K562 (cell line): ENCODE measurements at regions not wholly inside any gene's neighbourhood (a gene's known extent, or its start where the extent isn't known, plus 50 kb on each side); places are given as distances from the start of the nearest gene placed in this dataset.

ENCODE experiments used
- BRD9 ChIP-seq: fragments of 450-650 bp; IDR thresholded peaks from 2 replicates; pipeline ENCODE4 v1.6.1; 2018; ENCODE audit warnings: low read depth; ENCODE audit not compliant: partially characterized antibody
- E4F1 ChIP-seq: fragments of 250-450 bp; sonication (Bioruptor Pico); IDR thresholded peaks from 2 replicates; pipeline ENCODE4 v1.5.0; 2021; ENCODE audit warnings: mild to moderate bottlenecking, borderline replicate concordance
- EP400 ChIP-seq: fragments of 450-650 bp; IDR thresholded peaks from 2 replicates; pipeline ENCODE4 v1.6.1; 2017; ENCODE audit warnings: antibody characterized with exemption, mild to moderate bottlenecking, moderate library complexity
- HINFP ChIP-seq: fragments of 450-650 bp; conservative IDR thresholded peaks from 2 replicates; pipeline ENCODE4 v1.6.1; 2016; ENCODE audit warnings: missing genetic modification characterization, low read depth, mild to moderate bottlenecking, control low read depth, missing compliant biosample characterization
- HLTF ChIP-seq: fragments of 450-650 bp; IDR thresholded peaks from 2 replicates; pipeline ENCODE4 v1.6.1; 2016
- HNRNPH1 ChIP-seq: fragments of 200-400 bp; formaldehyde crosslinking; optimal IDR thresholded peaks from 2 replicates; pipeline ENCODE3; 2017; ENCODE audit warnings: low read depth, mild to moderate bottlenecking, low read length, moderate library complexity
- MCM3 ChIP-seq: fragments of 450-650 bp; IDR thresholded peaks from 2 replicates; pipeline ENCODE4 v1.6.1; 2016
- MYC ChIP-seq, 2 experiments: fragments of 250-450 bp in 1 of 2; sonication (Bioruptor Pico) in 1 of 2; IDR thresholded peaks; 2 replicates each; pipeline versions ENCODE4 v1.5.1 to v1.6.1; 2012 to 2021; ENCODE audit warnings: low read depth in 2 of 2, borderline replicate concordance in 1 of 2, improper control_type of control experiment in 1 of 2, low read length in 1 of 2, mild to moderate bottlenecking in 1 of 2, moderate library complexity in 1 of 2
- MYNN ChIP-seq, 2 experiments: sonication (generic); formaldehyde crosslinking in 1 of 2; IDR thresholded peaks; 2 replicates each; pipeline versions ENCODE4 v1.5.0 to v1.6.1; 2016 to 2020; ENCODE audit warnings: antibody characterized with exemption in 1 of 2, missing genetic modification reagents in 1 of 2
- PCBP2 ChIP-seq: fragments of 200-400 bp; formaldehyde crosslinking; IDR thresholded peaks from 2 replicates; pipeline ENCODE4 v1.6.1; 2018; ENCODE audit warnings: low read length, low read depth, mild to moderate bottlenecking, moderate library complexity; ENCODE audit not compliant: poor library complexity, severe bottlenecking
- RBM39 ChIP-seq: fragments of 200-400 bp; formaldehyde crosslinking; optimal IDR thresholded peaks from 2 replicates; pipeline ENCODE3; 2018; ENCODE audit warnings: low read depth, low read length
- SMAD4 ChIP-seq: fragments of 250-450 bp; sonication (Bioruptor Pico); conservative IDR thresholded peaks from 2 replicates; pipeline ENCODE4 v1.8.0; 2021; ENCODE audit warnings: inconsistent platforms, mild to moderate bottlenecking, moderate library complexity
- SREBF1 ChIP-seq: fragments of 150-350 bp; IDR thresholded peaks from 2 replicates; pipeline ENCODE4 v1.6.1; 2014; ENCODE audit warnings: antibody characterized with exemption, low read depth, low read length, borderline replicate concordance
- TAL1 ChIP-seq: fragments of 450-650 bp; IDR thresholded peaks from 2 replicates; pipeline ENCODE4 v1.6.1; 2016; ENCODE audit warnings: mild to moderate bottlenecking
- TCF7 ChIP-seq: sonication (generic); IDR thresholded peaks from 2 replicates; pipeline ENCODE4 v1.6.1; 2016; ENCODE audit warnings: antibody characterized with exemption, borderline replicate concordance
- ZEB2 ChIP-seq: fragments of 450-650 bp; IDR thresholded peaks from 2 replicates; pipeline ENCODE4 v1.6.1; 2016
- ZFP30 ChIP-seq: fragments of 250-450 bp; sonication (Bioruptor Pico); IDR thresholded peaks from 2 replicates; pipeline ENCODE4 v1.8.0; 2022; ENCODE audit warnings: moderate library complexity, mild to moderate bottlenecking, inconsistent platforms, borderline replicate concordance
- ZNF175 ChIP-seq: fragments of 200-800 bp; sonication (Bioruptor generic); IDR thresholded peaks from 2 replicates; pipeline ENCODE4 v1.6.1; 2016; ENCODE audit warnings: low read depth, mild to moderate bottlenecking, missing genetic modification characterization, missing compliant biosample characterization
- ZNF277 ChIP-seq: fragments of 250-450 bp; sonication (Bioruptor Pico); IDR thresholded peaks from 2 replicates; pipeline ENCODE4 v1.8.0; 2022; ENCODE audit warnings: inconsistent platforms, mild to moderate bottlenecking, moderate library complexity, borderline replicate concordance
- ZNF589 ChIP-seq: fragments of 200-800 bp; sonication (Bioruptor generic); IDR thresholded peaks from 2 replicates; pipeline ENCODE4 v1.6.1; 2016; ENCODE audit warnings: low read depth, missing genetic modification characterization, missing compliant biosample characterization
- ZSCAN29 ChIP-seq: fragments of 450-650 bp; IDR thresholded peaks from 2 replicates; pipeline ENCODE4 v1.6.1; 2017
- TF ChIP-seq, protein P1 (sequence below), 2 experiments: IDR thresholded peaks; 2 replicates each; pipeline ENCODE4 v1.6.1; 2011; ENCODE audit warnings: borderline replicate concordance in 1 of 2, control low read depth in 1 of 2, low read depth in 1 of 2, low read length in 1 of 2, mild to moderate bottlenecking in 1 of 2, mixed read lengths in 1 of 2, moderate library complexity in 1 of 2; ENCODE audit not compliant: insufficient read depth in 1 of 2, insufficient read length in 1 of 2, poor library complexity in 1 of 2, severe bottlenecking in 1 of 2; ENCODE audit errors: extremely low read depth in 1 of 2

DNA sequence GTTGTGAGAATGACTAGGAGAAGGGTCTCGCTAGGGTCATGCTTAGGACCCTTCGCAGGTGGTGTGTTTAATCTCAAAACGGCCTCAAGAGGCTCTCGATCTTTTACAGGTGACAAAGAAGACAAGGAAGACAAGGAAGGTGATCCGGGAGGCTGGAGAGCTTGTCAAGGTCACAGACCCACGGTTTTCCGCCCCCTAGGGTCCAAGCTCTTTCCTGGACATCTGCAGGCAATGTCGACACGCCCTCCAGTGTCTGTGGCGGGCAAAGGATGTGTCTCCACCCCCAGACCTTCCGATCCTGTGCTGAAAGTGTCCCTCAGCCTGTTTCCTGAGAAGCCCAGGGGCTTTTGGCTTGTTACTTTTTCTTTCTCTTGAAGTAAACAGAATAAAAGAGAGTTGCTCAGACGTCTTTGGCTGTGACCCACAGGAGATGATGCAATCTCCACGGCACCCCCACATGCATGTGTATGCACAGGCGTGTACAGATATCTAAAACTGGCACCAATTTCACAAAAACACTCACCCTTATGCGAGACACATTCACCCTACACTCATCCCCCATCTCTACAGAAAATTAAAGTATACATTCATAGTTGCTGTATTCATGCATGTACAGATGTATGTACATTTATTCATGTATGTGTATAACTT, 108.8 kb downstream of the KLF13 start (continued):
- TF ChIP-seq, protein P1, sequence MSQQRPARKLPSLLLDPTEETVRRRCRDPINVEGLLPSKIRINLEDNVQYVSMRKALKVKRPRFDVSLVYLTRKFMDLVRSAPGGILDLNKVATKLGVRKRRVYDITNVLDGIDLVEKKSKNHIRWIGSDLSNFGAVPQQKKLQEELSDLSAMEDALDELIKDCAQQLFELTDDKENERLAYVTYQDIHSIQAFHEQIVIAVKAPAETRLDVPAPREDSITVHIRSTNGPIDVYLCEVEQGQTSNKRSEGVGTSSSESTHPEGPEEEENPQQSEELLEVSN (IDR thresholded peaks at IDR 0.05; ENCODE audit: borderline replicate concordance in 1 of 2, extremely low read depth in 1 of 2, insufficient read depth in 1 of 2, insufficient read length in 1 of 2, low read depth in 1 of 2, low read length in 1 of 2, poor library complexity in 1 of 2, severe bottlenecking in 1 of 2) = peak in 1 of 2 experiments; percentile 32
- TF ChIP-seq HINFP (tag) (no peak), MCM3 (no peak), TCF7 (no peak), ZNF175 (no peak), ZNF589 (CRISPR knock-in tag) (0 out of 2 replicates have a peak, but pooled peaks have one; percentile 27), ZNF277 (CRISPR knock-in tag) (no peak), MYC (IDR thresholded peaks at IDR 0.05; ENCODE audit: low read depth, low read length) (peak; percentile 44; the same call in 1 of the 2 replicates), MYC (CRISPR knock-in tag; IDR thresholded peaks at IDR 0.05; ENCODE audit: borderline replicate concordance, low read depth) (no peak), TAL1 (no peak), RBM39 (no peak), HLTF (no peak), SMAD4 (CRISPR knock-in tag) (peak; percentile 37; the same call in 1 of the 2 replicates), ZFP30 (CRISPR knock-in tag) (no peak), EP400 (peak; percentile 13; the same call in 1 of the 2 replicates), HNRNPH1 (no peak), ZEB2 (peak; percentile 41; the same call in 1 of the 2 replicates), ZSCAN29 (no peak), E4F1 (no peak), BRD9 (no peak), PCBP2 (no peak), SREBF1 (no peak), MYNN (IDR thresholded peaks at IDR 0.05) (no peak), MYNN (CRISPR knock-in tag; IDR thresholded peaks at IDR 0.05) (no peak)
